IMR-90 (cell line): ENCODE measurements at regions not wholly inside any gene's neighbourhood (a gene's known extent, or its start where the extent isn't known, plus 50 kb on each side); places are given as distances from the start of the nearest gene placed in this dataset.

Experiments
- ATAC-seq: fragments of 200-7000 bp; cut with Tn5 transposase; 2 replicates; pipeline ENCODE4 v1.9.1; 2020; ENCODE audit warnings: low read depth, mild to moderate bottlenecking, moderate library complexity
- BruUV-seq: library from RNA; stranded (reverse); fragments of 400-500 nt; replicated peaks from 2 replicates; lab custom pipeline; 2021; lab: Mats Ljungman, UMichigan
- CTCF ChIA-PET: fragments of 300-600 bp; formaldehyde crosslinking; extraction: SDS; loops from one replicate; lab custom pipeline; 2021; ENCODE audit warnings: antibody characterized with exemption; lab: Yijun Ruan, JAX
- POLR2A ChIA-PET: fragments of 300-600 bp; sonication (Branson Sonifier 250); formaldehyde crosslinking; loops from one replicate; lab custom pipeline; 2022; ENCODE audit warnings: antibody characterized with exemption; ENCODE audit not compliant: unreplicated experiment; lab: Charles Lee
- DNase-seq: peaks from one replicate; pipeline ENCODE4 v3.0.0; 2013
- H2AFZ ChIP-seq: replicated peaks from 2 replicates; pipeline ENCODE3; 2013; ENCODE audit warnings: low read length, mild to moderate bottlenecking; ENCODE audit not compliant: poor library complexity
- H2AK5ac ChIP-seq: 2 replicates; pipeline ENCODE4 v1.6.1; 2013; ENCODE audit warnings: low read depth, low read length, inconsistent platforms
- H2AK9ac ChIP-seq: replicated peaks from 2 replicates; pipeline ENCODE3; 2013; ENCODE audit warnings: mild to moderate bottlenecking, low read depth, low read length, moderate library complexity; ENCODE audit not compliant: poor library complexity
- H2BK120ac ChIP-seq: 2 replicates; pipeline ENCODE4 v1.6.1; 2013; ENCODE audit warnings: low read depth, low read length, inconsistent platforms
- H2BK15ac ChIP-seq: 3 replicates; pipeline ENCODE4 v1.6.1; 2013; ENCODE audit warnings: low read depth, low read length, inconsistent platforms
- H2BK20ac ChIP-seq: 2 replicates; pipeline ENCODE4 v1.6.1; 2013; ENCODE audit warnings: low read depth, mild to moderate bottlenecking, inconsistent platforms, low read length, moderate library complexity
- H2BK5ac ChIP-seq: 2 replicates; pipeline ENCODE4 v1.6.1; 2013; ENCODE audit warnings: mild to moderate bottlenecking, low read depth, low read length, inconsistent platforms; ENCODE audit not compliant: poor library complexity, severe bottlenecking
- H3K14ac ChIP-seq: replicated peaks from 2 replicates; pipeline ENCODE4 v1.6.1; 2013; ENCODE audit warnings: low read depth, low read length, inconsistent platforms
- H3K18ac ChIP-seq: 2 replicates; pipeline ENCODE4 v1.6.1; 2013; ENCODE audit warnings: low read depth, low read length, control low read depth
- H3K23ac ChIP-seq: 2 replicates; pipeline ENCODE4 v1.6.1; 2013; ENCODE audit warnings: low read depth, low read length, inconsistent platforms
- H3K27ac ChIP-seq: 2 replicates; pipeline ENCODE4 v1.5.1; 2013; ENCODE audit warnings: mild to moderate bottlenecking, control low read depth, low read length; ENCODE audit not compliant: insufficient read depth
- H3K27me3 ChIP-seq: 2 replicates; pipeline ENCODE4 v1.6.1; 2013; ENCODE audit warnings: low read length; ENCODE audit not compliant: control insufficient read depth, insufficient read depth
- H3K36me3 ChIP-seq: 2 replicates; pipeline ENCODE4 v1.6.1; 2013; ENCODE audit warnings: low read length, mixed read lengths; ENCODE audit not compliant: control insufficient read depth, insufficient read depth
- H3K4ac ChIP-seq: 2 replicates; pipeline ENCODE4 v1.6.1; 2013; ENCODE audit warnings: low read depth, low read length, inconsistent platforms
- H3K4me1 ChIP-seq: 2 replicates; pipeline ENCODE4 v1.6.1; 2013; ENCODE audit warnings: low read length, mixed read lengths; ENCODE audit not compliant: control insufficient read depth, insufficient read depth
- H3K4me2 ChIP-seq: 2 replicates; pipeline ENCODE4 v1.6.1; 2013; ENCODE audit warnings: low read depth, mild to moderate bottlenecking, control low read depth, low read length, moderate library complexity
- H3K4me3 ChIP-seq: 2 replicates; pipeline ENCODE4 v1.5.1; 2013; ENCODE audit warnings: low read depth, mild to moderate bottlenecking, control low read depth, low read length, moderate library complexity; ENCODE audit not compliant: insufficient read depth
- H3K56ac ChIP-seq: 2 replicates; pipeline ENCODE4 v1.6.1; 2013; ENCODE audit warnings: low read length, inconsistent platforms; ENCODE audit not compliant: insufficient read depth; ENCODE audit errors: extremely low read depth
- H3K79me1 ChIP-seq, 2 experiments: 2 replicates each; pipeline ENCODE4 v1.6.1; 2013; ENCODE audit warnings: low read length in 2 of 2, inconsistent platforms in 1 of 2, low read depth in 1 of 2
- H3K9ac ChIP-seq: 2 replicates; pipeline ENCODE4 v1.6.1; 2013; ENCODE audit warnings: low read depth, low read length, control low read depth
- H3K9me1 ChIP-seq: 2 replicates; pipeline ENCODE4 v1.6.1; 2013; ENCODE audit warnings: low read length, inconsistent platforms; ENCODE audit not compliant: insufficient read depth
- H3K9me3 ChIP-seq: 2 replicates; pipeline ENCODE4 v1.6.1; 2013; ENCODE audit warnings: low read length; ENCODE audit not compliant: control insufficient read depth, insufficient read depth
- H4K20me1 ChIP-seq: 2 replicates; pipeline ENCODE4 v1.6.1; 2013; ENCODE audit warnings: low read length, inconsistent platforms; ENCODE audit not compliant: insufficient read depth
- H4K5ac ChIP-seq: 2 replicates; pipeline ENCODE4 v1.6.1; 2013; ENCODE audit warnings: mild to moderate bottlenecking, low read depth, low read length, control low read depth
- H4K8ac ChIP-seq, 2 experiments: 2 replicates each; pipeline ENCODE4 v1.6.1; 2013; ENCODE audit warnings: low read depth in 2 of 2, low read length in 2 of 2, control low read depth in 1 of 2, inconsistent platforms in 1 of 2
- H4K91ac ChIP-seq: 2 replicates; pipeline ENCODE4 v1.6.1; 2013; ENCODE audit warnings: low read depth, low read length, inconsistent platforms; ENCODE audit not compliant: insufficient read depth
- WGBS, 2 experiments: methylation state at CpG; one replicate each; pipeline versions ENCODE4 v1.1.5 to v1.1.7; 2013; ENCODE audit warnings: missing lambda C conversion rate in 2 of 2; ENCODE audit not compliant: insufficient read length in 1 of 2; ENCODE audit errors: extremely low coverage in 2 of 2; 5-methylcytosine and 5-hydroxymethylcytosine counted together
- dilution Hi-C: fragments of 300-500 bp; cut with HindIII; formaldehyde crosslinking; loops from one replicate; pipeline ENCODE4 v1.14.3; 2018; ENCODE audit warnings: low sequenced_read_pairs; ENCODE audit not compliant: unreplicated experiment
- in situ Hi-C: fragments of 300-500 bp; cut with MboI; formaldehyde crosslinking; loops from 3 replicates; pipeline ENCODE4 v1.14.3; 2019; ENCODE audit warnings: low sequenced_read_pairs, inconsistent platforms, mixed read lengths
- intact Hi-C: fragments of 100-400 bp; cut with micrococcal nuclease; formaldehyde crosslinking; loops from 2 replicates; pipeline ENCODE4 v1.10.0; 2022
- TF ChIP-seq, protein P1 (sequence below): conservative IDR thresholded peaks from 2 replicates; pipeline ENCODE4 v1.5.1; 2012; ENCODE audit warnings: mild to moderate bottlenecking, low read depth, low read length, improper control_type of control experiment
- TF ChIP-seq, protein P2 (sequence below): fragments of 150-350 bp; IDR thresholded peaks from 2 replicates; pipeline ENCODE4 v1.6.1; 2016; ENCODE audit warnings: low read depth, mild to moderate bottlenecking, low read length, moderate library complexity, borderline replicate concordance

DNA sequence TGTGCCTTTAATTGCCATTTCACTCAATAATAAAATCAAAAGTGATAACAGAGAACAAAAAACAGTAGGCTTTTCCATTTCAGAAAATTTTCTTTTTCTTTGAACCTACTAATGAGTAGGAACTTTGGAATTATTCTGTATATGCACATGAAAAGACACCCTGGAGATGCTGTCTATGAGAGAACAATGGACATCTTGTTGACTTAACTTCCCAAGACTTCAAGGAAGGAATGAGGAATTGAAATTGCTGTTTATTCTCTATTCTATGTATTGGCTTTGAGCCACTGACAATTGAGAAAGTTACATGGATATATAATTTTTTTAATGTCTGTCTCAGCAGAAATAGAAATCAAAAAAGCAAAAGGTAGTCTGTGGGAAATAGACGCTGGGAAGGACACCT lies 98.6 kb upstream of the PCSK2 start:
- CTCF ChIA-PET: no interaction called here
- H2BK120ac ChIP-seq: no peak overlapping the region

More for the DNA sequence above, 98.6 kb upstream of the PCSK2 start:
- DNase-seq: no peak
- in situ Hi-C loops (no loop called here), dilution Hi-C loops (no loop called here), intact Hi-C loops (no loop called here)
- Histone ChIP-seq H2AK5ac (no peak overlapping the region), H3K9ac (no peak overlapping the region), H2BK20ac (no peak overlapping the region), H3K4me2 (no peak overlapping the region), H3K79me1 (no peaks in the 10 kb centered on the region), H2AFZ (no peak overlapping the region), H3K9me1 (no peaks in the 10 kb centered on the region), H3K27ac (no peak overlapping the region), H2BK15ac (no peak overlapping the region), H3K36me3 (no peaks in the 10 kb centered on the region), H4K20me1 (no peaks in the 10 kb centered on the region), H2BK5ac (no peak overlapping the region), H3K18ac (no peak overlapping the region), H4K8ac (no peak overlapping the region), H3K4me3 (no peak overlapping the region), H3K27me3 (no peaks in the 10 kb centered on the region), H3K9me3 (no peaks in the 10 kb centered on the region), H3K23ac (no peak overlapping the region), H3K14ac (no peak overlapping the region), H4K5ac (no peak overlapping the region), H4K91ac (no peak overlapping the region), H3K4ac (no peak overlapping the region), H3K56ac (no peak overlapping the region), H2AK9ac (no peak overlapping the region), H3K4me1 (no peaks in the 10 kb centered on the region)
- no peak for ATAC-seq
- POLR2A ChIA-PET: no interaction called here
- TF ChIP-seq, protein P1, sequence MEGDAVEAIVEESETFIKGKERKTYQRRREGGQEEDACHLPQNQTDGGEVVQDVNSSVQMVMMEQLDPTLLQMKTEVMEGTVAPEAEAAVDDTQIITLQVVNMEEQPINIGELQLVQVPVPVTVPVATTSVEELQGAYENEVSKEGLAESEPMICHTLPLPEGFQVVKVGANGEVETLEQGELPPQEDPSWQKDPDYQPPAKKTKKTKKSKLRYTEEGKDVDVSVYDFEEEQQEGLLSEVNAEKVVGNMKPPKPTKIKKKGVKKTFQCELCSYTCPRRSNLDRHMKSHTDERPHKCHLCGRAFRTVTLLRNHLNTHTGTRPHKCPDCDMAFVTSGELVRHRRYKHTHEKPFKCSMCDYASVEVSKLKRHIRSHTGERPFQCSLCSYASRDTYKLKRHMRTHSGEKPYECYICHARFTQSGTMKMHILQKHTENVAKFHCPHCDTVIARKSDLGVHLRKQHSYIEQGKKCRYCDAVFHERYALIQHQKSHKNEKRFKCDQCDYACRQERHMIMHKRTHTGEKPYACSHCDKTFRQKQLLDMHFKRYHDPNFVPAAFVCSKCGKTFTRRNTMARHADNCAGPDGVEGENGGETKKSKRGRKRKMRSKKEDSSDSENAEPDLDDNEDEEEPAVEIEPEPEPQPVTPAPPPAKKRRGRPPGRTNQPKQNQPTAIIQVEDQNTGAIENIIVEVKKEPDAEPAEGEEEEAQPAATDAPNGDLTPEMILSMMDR: no peak
- TF ChIP-seq, protein P2, sequence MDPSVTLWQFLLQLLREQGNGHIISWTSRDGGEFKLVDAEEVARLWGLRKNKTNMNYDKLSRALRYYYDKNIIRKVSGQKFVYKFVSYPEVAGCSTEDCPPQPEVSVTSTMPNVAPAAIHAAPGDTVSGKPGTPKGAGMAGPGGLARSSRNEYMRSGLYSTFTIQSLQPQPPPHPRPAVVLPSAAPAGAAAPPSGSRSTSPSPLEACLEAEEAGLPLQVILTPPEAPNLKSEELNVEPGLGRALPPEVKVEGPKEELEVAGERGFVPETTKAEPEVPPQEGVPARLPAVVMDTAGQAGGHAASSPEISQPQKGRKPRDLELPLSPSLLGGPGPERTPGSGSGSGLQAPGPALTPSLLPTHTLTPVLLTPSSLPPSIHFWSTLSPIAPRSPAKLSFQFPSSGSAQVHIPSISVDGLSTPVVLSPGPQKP: no peak
- no TSS peak for BruUV-seq
- WGBS, 2 experiments: no CpG with 5 or more reads among the region's 1 CpG
